GM12874 (cell line): ENCODE measurements at regions not wholly inside any gene's neighbourhood (a gene's known extent, or its start where the extent isn't known, plus 50 kb on each side); places are given as distances from the start of the nearest gene placed in this dataset.

ENCODE experiments used
- TF ChIP-seq, protein P1 (sequence below): IDR thresholded peaks from 2 replicates; pipeline ENCODE4 v1.5.1; 2011; ENCODE audit warnings: low read depth, mild to moderate bottlenecking, control low read depth, low read length, moderate library complexity; ENCODE audit not compliant: insufficient read depth

GRCh38 chr15:89021224-89021623, 67.0 kb upstream of the ABHD2 start:
- TF ChIP-seq, protein P1, sequence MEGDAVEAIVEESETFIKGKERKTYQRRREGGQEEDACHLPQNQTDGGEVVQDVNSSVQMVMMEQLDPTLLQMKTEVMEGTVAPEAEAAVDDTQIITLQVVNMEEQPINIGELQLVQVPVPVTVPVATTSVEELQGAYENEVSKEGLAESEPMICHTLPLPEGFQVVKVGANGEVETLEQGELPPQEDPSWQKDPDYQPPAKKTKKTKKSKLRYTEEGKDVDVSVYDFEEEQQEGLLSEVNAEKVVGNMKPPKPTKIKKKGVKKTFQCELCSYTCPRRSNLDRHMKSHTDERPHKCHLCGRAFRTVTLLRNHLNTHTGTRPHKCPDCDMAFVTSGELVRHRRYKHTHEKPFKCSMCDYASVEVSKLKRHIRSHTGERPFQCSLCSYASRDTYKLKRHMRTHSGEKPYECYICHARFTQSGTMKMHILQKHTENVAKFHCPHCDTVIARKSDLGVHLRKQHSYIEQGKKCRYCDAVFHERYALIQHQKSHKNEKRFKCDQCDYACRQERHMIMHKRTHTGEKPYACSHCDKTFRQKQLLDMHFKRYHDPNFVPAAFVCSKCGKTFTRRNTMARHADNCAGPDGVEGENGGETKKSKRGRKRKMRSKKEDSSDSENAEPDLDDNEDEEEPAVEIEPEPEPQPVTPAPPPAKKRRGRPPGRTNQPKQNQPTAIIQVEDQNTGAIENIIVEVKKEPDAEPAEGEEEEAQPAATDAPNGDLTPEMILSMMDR, result no peak

- TF ChIP-seq, protein P1, result no peak
Observed at GRCh38 chr15:89023311-89023961, 64.8 kb upstream of the ABHD2 start.

DNA sequence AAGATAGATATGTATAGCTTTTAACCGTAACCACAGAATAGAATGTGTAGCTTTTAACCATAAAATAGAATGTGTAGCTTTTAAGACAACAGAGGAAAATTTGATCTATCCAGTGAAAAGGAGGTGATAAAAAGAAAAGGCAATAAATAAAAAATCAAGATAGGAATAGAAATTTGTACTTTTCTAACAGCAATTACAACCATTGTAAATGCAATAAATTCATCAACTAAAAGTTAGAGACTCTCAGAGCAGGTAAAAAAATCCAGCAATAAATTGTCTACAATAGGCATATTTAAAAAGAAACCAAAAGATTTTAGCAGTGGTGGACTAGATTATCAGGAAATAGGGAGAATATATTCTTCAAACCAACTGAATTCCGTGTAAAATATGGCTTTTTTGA, 63.8 kb upstream of the ABHD2 start:
- TF ChIP-seq, protein P1, result no peak

DNA sequence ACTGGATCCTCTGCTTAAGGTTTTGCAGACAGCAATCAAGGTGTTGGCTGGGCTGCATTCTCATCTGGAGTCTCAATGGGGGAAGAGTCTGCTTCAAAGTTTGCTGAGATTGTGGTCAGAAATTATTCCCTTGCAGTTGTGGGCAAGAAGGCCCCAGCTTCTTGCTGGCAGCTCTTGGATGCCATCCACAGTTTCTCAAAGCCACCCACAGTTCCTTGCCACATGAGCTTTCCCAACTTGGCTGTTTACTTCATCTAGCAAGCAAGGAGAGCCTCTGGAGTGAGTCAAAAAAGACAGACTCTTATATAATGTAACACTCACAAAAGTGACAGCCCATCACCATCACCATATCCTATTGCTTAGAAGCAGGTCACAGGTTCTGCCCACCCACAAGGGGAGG, 62.1 kb upstream of the ABHD2 start:
- TF ChIP-seq, protein P1, result no peak

DNA sequence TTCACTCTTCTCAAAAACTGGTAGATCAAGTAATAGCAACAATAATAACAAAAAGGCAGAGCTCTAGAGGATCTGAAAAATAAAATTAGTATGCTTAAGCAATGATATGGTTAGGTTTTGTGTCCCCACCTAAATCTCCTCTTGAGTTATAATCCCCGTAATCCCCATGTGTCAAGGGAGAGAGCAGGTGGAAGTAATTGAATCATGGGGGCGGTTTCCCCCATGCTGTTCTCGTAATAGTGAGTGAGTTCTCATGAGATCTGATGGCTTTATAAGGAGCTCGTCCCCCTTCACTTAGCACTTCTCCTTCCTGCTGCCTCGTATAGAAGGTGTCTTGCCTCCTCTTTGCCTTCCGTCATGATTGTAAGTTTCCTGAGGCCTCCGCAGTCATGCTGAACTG, 60.2 kb upstream of the ABHD2 start:
- TF ChIP-seq, protein P1, result no peak

- TF ChIP-seq, protein P1, result no peak
Observed at GRCh38 chr15:89030311-89030710, 57.9 kb upstream of the ABHD2 start.

GRCh38 chr15:89034305-89034704, 54.0 kb upstream of the ABHD2 start:
- TF ChIP-seq, protein P1, result 0 out of 2 replicates have a peak, but pooled peaks have one; percentile 4
